H1 (cell line): ENCODE measurements at regions not wholly inside any gene's neighbourhood (a gene's known extent, or its start where the extent isn't known, plus 50 kb on each side); places are given as distances from the start of the nearest gene placed in this dataset.

Experiments used
- CTCF ChIA-PET: fragments of 300-600 bp; sonication (Branson Sonifier 250); formaldehyde crosslinking; loops from one replicate; lab custom pipeline; 2021; ENCODE audit not compliant: partially characterized antibody; lab: Charles Lee
- POLR2A ChIA-PET: fragments of 300-600 bp; sonication (Branson Sonifier 250); formaldehyde crosslinking; loops from one replicate; lab custom pipeline; 2021; ENCODE audit warnings: inconsistent platforms; ENCODE audit not compliant: partially characterized antibody; lab: Charles Lee
- DNase-seq, 2 experiments: peaks; one replicate each; pipeline versions ENCODE4 v3.0.0 to v3.0.0-alpha.2; 2010 to 2022; ENCODE audit warnings: low spot score in 2 of 2, low read depth in 1 of 2, mixed read lengths in 1 of 2
- FAIRE-seq: peaks from 2 replicates; lab custom pipeline; 2011; peaks lifted over from hg19 to GRCh38; lab: Jason Lieb, UNC
- H2AFZ ChIP-seq: 2 replicates; pipeline ENCODE4 v1.8.1; 2012; ENCODE audit warnings: low read length, inconsistent platforms
- H2AK5ac ChIP-seq: 2 replicates; pipeline ENCODE4 v1.6.1; 2013; ENCODE audit warnings: low read depth, low read length
- H2BK120ac ChIP-seq: replicated peaks from 2 replicates; pipeline ENCODE3; 2013; ENCODE audit warnings: low read depth, low read length, inconsistent platforms
- H2BK12ac ChIP-seq: 2 replicates; pipeline ENCODE4 v1.6.1; 2013; ENCODE audit warnings: low read depth, low read length
- H2BK15ac ChIP-seq: 2 replicates; pipeline ENCODE4 v1.6.1; 2013; ENCODE audit warnings: low read length
- H2BK20ac ChIP-seq: 2 replicates; pipeline ENCODE4 v1.6.1; 2013; ENCODE audit warnings: low read length
- H2BK5ac ChIP-seq: 2 replicates; pipeline ENCODE4 v1.6.1; 2013; ENCODE audit warnings: low read depth, low read length
- H3K14ac ChIP-seq: 2 replicates; pipeline ENCODE4 v1.6.1; 2013; ENCODE audit warnings: inconsistent platforms; ENCODE audit not compliant: insufficient read length
- H3K18ac ChIP-seq: 2 replicates; pipeline ENCODE4 v1.6.1; 2013; ENCODE audit warnings: low read length; ENCODE audit errors: extremely low read depth
- H3K23ac ChIP-seq: 2 replicates; pipeline ENCODE4 v1.6.1; 2013; ENCODE audit warnings: inconsistent platforms; ENCODE audit not compliant: insufficient read length
- H3K23me2 ChIP-seq: 2 replicates; pipeline ENCODE4 v1.6.1; 2013; ENCODE audit warnings: low read depth, low read length
- H3K27ac ChIP-seq: 2 replicates; pipeline ENCODE4 v1.6.1; 2011; ENCODE audit warnings: low read depth, low read length, inconsistent platforms
- H3K27me3 ChIP-seq, 4 experiments: replicated peaks in 1 of 4; 1 replicate in 1 of 4; 2 replicates in 3 of 4; pipeline versions ENCODE4 v1.6.1 to v1.8.1; 2011 to 2013; ENCODE audit warnings: low read length in 3 of 4, mild to moderate bottlenecking in 3 of 4, inconsistent platforms in 2 of 4, mixed read lengths in 2 of 4, moderate library complexity in 1 of 4; ENCODE audit not compliant: control insufficient read depth in 3 of 4, insufficient read depth in 3 of 4; ENCODE audit errors: extremely low read depth in 1 of 4
- H3K36me3 ChIP-seq, 4 experiments: 2 replicates each; pipeline versions ENCODE4 v1.6.1 to v1.8.1; 2011 to 2013; ENCODE audit warnings: mild to moderate bottlenecking in 4 of 4, low read length in 3 of 4, moderate library complexity in 2 of 4, control low read depth in 1 of 4, inconsistent platforms in 1 of 4; ENCODE audit not compliant: insufficient read depth in 4 of 4, control insufficient read depth in 2 of 4
- H3K4ac ChIP-seq: replicated peaks from 2 replicates; pipeline ENCODE3; 2013; ENCODE audit warnings: low read length, low read depth, mixed read lengths, inconsistent platforms; ENCODE audit not compliant: insufficient read length
- H3K4me1 ChIP-seq, 4 experiments: replicated peaks in 1 of 4; 1 replicate in 1 of 4; 2 replicates in 3 of 4; pipeline versions ENCODE4 v1.6.1 to v1.8.1; 2011 to 2013; ENCODE audit warnings: low read length in 3 of 4, inconsistent platforms in 2 of 4, mixed read lengths in 1 of 4; ENCODE audit not compliant: insufficient read depth in 4 of 4, control insufficient read depth in 3 of 4
- H3K4me2 ChIP-seq, 2 experiments: 2 replicates each; pipeline versions ENCODE4 v1.6.1 to v1.8.1; 2011 to 2013; ENCODE audit warnings: low read depth in 2 of 2, low read length in 2 of 2, control low read depth in 1 of 2, inconsistent platforms in 1 of 2, mild to moderate bottlenecking in 1 of 2; ENCODE audit not compliant: insufficient read depth in 1 of 2
- H3K4me3 ChIP-seq, 4 experiments: fragments of 200-600, 300-600 bp in 1 of 4; sonication (generic), shearing (Covaris generic), sonication (Bioruptor Twin) in 1 of 4; 2 replicates each; pipeline versions ENCODE4 v1.5.1 to v1.8.1; 2011 to 2016; ENCODE audit warnings: low read length in 4 of 4, low read depth in 3 of 4, control low read depth in 2 of 4, inconsistent platforms in 2 of 4, mild to moderate bottlenecking in 2 of 4, mixed read lengths in 1 of 4, moderate library complexity in 1 of 4; ENCODE audit not compliant: insufficient read depth in 2 of 4; ENCODE audit errors: extremely low read depth in 1 of 4
- H3K56ac ChIP-seq: replicated peaks from 2 replicates; pipeline ENCODE3; 2013; ENCODE audit warnings: low read depth, mild to moderate bottlenecking, mixed read lengths, low read length, inconsistent platforms; ENCODE audit not compliant: insufficient read length
- H3K79me1 ChIP-seq: 2 replicates; pipeline ENCODE4 v1.6.1; 2013; ENCODE audit warnings: low read depth, low read length, control low read depth
- H3K79me2 ChIP-seq, 2 experiments: 2 replicates each; pipeline versions ENCODE4 v1.6.1 to v1.8.1; 2012 to 2013; ENCODE audit warnings: low read length in 2 of 2, mild to moderate bottlenecking in 2 of 2, inconsistent platforms in 1 of 2; ENCODE audit not compliant: insufficient read depth in 2 of 2, control insufficient read depth in 1 of 2
- H3K9ac ChIP-seq, 4 experiments: replicated peaks in 1 of 4; 1 replicate in 1 of 4; 2 replicates in 3 of 4; pipeline versions ENCODE4 v1.6.1 to v1.8.1; 2011 to 2013; ENCODE audit warnings: low read depth in 3 of 4, low read length in 3 of 4, control low read depth in 2 of 4, mild to moderate bottlenecking in 2 of 4, moderate library complexity in 2 of 4, inconsistent platforms in 1 of 4; ENCODE audit errors: extremely low read depth in 1 of 4
- H3K9me3 ChIP-seq, 2 experiments: 2 replicates each; pipeline versions ENCODE4 v1.6.1 to v1.8.1; 2012 to 2013; ENCODE audit warnings: mild to moderate bottlenecking in 2 of 2, moderate library complexity in 2 of 2, control low read depth in 1 of 2, inconsistent platforms in 1 of 2, low read depth in 1 of 2, low read length in 1 of 2, mixed read lengths in 1 of 2; ENCODE audit not compliant: insufficient read depth in 2 of 2
- H4K20me1 ChIP-seq, 2 experiments: replicated peaks in 1 of 2; 2 replicates each; pipeline versions ENCODE3 to v1.8.1; 2011 to 2013; ENCODE audit warnings: inconsistent platforms in 2 of 2, low read length in 2 of 2, mild to moderate bottlenecking in 1 of 2; ENCODE audit not compliant: insufficient read depth in 2 of 2, control insufficient read depth in 1 of 2
- H4K5ac ChIP-seq: 2 replicates; pipeline ENCODE4 v1.6.1; 2013; ENCODE audit warnings: low read length, low read depth, mixed read lengths, inconsistent platforms; ENCODE audit not compliant: insufficient read length
- H4K8ac ChIP-seq: 2 replicates; pipeline ENCODE4 v1.8.0; 2013; ENCODE audit warnings: mild to moderate bottlenecking, moderate library complexity, low read length, inconsistent platforms; ENCODE audit not compliant: insufficient read depth; ENCODE audit errors: extremely low read depth
- H4K91ac ChIP-seq: replicated peaks from 2 replicates; pipeline ENCODE3; 2013; ENCODE audit warnings: low read length, mixed read lengths, inconsistent platforms; ENCODE audit not compliant: insufficient read length
- BRCA1 ChIP-seq: IDR thresholded peaks from 2 replicates; pipeline ENCODE4 v1.6.1; 2012; ENCODE audit warnings: low read depth, low read length, improper control_type of control experiment
- CBX5 ChIP-seq: fragments of 300-800, 300-1000 bp; sonication (generic); IDR thresholded peaks from 2 replicates; pipeline ENCODE4 v1.7.1; 2016; ENCODE audit warnings: antibody characterized with exemption, low read length, low read depth
- KDM4A ChIP-seq: IDR thresholded peaks from one replicate; pipeline ENCODE4 v1.7.1; 2012; ENCODE audit warnings: low read depth, mild to moderate bottlenecking, moderate library complexity, low read length, inconsistent platforms; ENCODE audit not compliant: severe bottlenecking
- RFX5 ChIP-seq: IDR thresholded peaks from 2 replicates; pipeline ENCODE4 v1.6.1; 2011; ENCODE audit warnings: low read depth, low read length, improper control_type of control experiment, borderline replicate concordance
- SIRT6 ChIP-seq: IDR thresholded peaks from one replicate; pipeline ENCODE4 v1.7.1; 2012; ENCODE audit warnings: low read length, inconsistent platforms
- SRF ChIP-seq: IDR thresholded peaks from 2 replicates; pipeline ENCODE4 v1.6.1; 2011; ENCODE audit warnings: mild to moderate bottlenecking, low read depth, low read length, moderate library complexity
- TAF7 ChIP-seq: optimal IDR thresholded peaks from 2 replicates; pipeline ENCODE3; 2011; ENCODE audit warnings: low read depth, mild to moderate bottlenecking, inconsistent platforms, low read length, moderate library complexity, borderline replicate concordance
- WGBS, 2 experiments: shearing (Covaris generic) in 1 of 2; methylation state at CpG; one replicate each; pipeline versions ENCODE4 v1.1.6 to v1.1.7; 2013 to 2015; ENCODE audit warnings: low lambda C conversion rate in 2 of 2, mixed read lengths in 2 of 2, inconsistent platforms in 1 of 2, low coverage in 1 of 2, missing lambda C conversion rate in 1 of 2; ENCODE audit not compliant: insufficient replicate concordance in 2 of 2, insufficient coverage in 1 of 2, insufficient read length in 1 of 2; ENCODE audit errors: extremely low coverage in 1 of 2, missing lambda C conversion rate in 1 of 2; 5-methylcytosine and 5-hydroxymethylcytosine counted together
- TF ChIP-seq, protein P1 (sequence below): IDR thresholded peaks from 2 replicates; pipeline ENCODE4 v1.6.1; 2011; ENCODE audit warnings: low read depth, mild to moderate bottlenecking, low read length; ENCODE audit not compliant: insufficient read depth

DNA sequence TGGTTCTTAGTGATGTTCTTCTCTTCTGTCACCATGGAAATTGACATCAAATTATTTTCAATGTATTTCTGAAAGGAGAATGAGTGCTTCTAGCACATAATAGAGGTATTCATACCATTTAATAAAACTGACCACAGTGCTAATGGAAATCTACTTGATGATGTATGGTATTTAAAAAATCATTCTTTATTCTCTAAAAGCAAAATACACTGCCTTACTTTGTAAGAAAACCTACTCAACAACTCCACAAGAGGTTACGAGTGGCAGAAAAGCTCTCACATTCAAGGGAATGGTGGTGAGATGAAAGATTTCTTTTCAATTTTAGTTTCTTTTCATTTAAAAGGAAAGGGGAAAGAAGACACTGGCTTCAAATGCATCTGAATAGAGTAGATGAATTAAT, 382.3 kb upstream of the CHST9 start:
- no peak for TF ChIP-seq CBX5
- no peak for TF ChIP-seq SIRT6
- TF ChIP-seq KDM4A: no peak
- no peak for TF ChIP-seq BRCA1
- TF ChIP-seq SRF: no peak
- TF ChIP-seq TAF7: no peak
- no peak for TF ChIP-seq RFX5
- TF ChIP-seq, protein P1, sequence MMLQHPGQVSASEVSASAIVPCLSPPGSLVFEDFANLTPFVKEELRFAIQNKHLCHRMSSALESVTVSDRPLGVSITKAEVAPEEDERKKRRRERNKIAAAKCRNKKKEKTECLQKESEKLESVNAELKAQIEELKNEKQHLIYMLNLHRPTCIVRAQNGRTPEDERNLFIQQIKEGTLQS: no peak
- H3K27me3 ChIP-seq: no peaks in the 10 kb centered on the region; a peak in 1 of 7 replicates
- H3K23ac ChIP-seq: no peak overlapping the region
- H3K79me1 ChIP-seq: no peaks in the 10 kb centered on the region
- H3K9ac ChIP-seq: no peak overlapping the region
- FAIRE-seq (no peak), DNase-seq (no peak)
- no peaks in the 10 kb centered on the region for H4K20me1 ChIP-seq
- H4K8ac ChIP-seq: no peak overlapping the region
- H2BK15ac ChIP-seq: no peak overlapping the region
- peaks cover 0 to 3% (median 3%) of the 10 kb centered on the region in 4 experiments; a peak in 4 of 7 replicates for H3K4me1 ChIP-seq
- H3K4ac ChIP-seq: no peak overlapping the region
- no peak overlapping the region for H2BK5ac ChIP-seq
- ChIA-PET POLR2A (no interaction called here), CTCF (interaction anchor here (1.0 to 2.7 kb wide), 2 partner anchors 10 to 32 kb away, joined by 3 to 6 read pairs; no protein-coding TSS in a partner anchor)
- H3K36me3 ChIP-seq: no peaks in the 10 kb centered on the region
- no peak overlapping the region for H2AFZ ChIP-seq
- H4K5ac ChIP-seq: no peak overlapping the region
- H2BK120ac ChIP-seq: no peak overlapping the region
- no peak overlapping the region for H2BK12ac ChIP-seq
- H3K79me2 ChIP-seq: no peaks in the 10 kb centered on the region
- no peak overlapping the region for H3K56ac ChIP-seq
- no peaks in the 10 kb centered on the region for H3K23me2 ChIP-seq
- no peaks in the 10 kb centered on the region; a peak in 1 of 4 replicates for H3K9me3 ChIP-seq
- H3K27ac ChIP-seq: no peak overlapping the region
- H3K4me2 ChIP-seq: no peak overlapping the region
- no peak overlapping the region for H4K91ac ChIP-seq
- H3K4me3 ChIP-seq: no peak overlapping the region
- WGBS, 2 experiments: 91% methylated on average over 1 of the region's 1 CpG; no CpG with 5 or more reads in 1 of the 2 experiments
- no peak overlapping the region for H2AK5ac ChIP-seq
- no peak overlapping the region for H3K18ac ChIP-seq
- H3K14ac ChIP-seq: no peak overlapping the region
- no peak overlapping the region for H2BK20ac ChIP-seq
